ENCODE measurements at regions not wholly inside any gene's neighbourhood (a gene's known extent, or its start where the extent isn't known, plus 50 kb on each side); places are given as distances from the start of the nearest gene placed in this dataset.

- DNase-seq, result no peak
- H3K9me3 ChIP-seq (ENCODE audit: low read length), result no peaks in the 10 kb centered on the region
- no peaks in the 10 kb centered on the region for H3K4me1 Mint-ChIP-seq
- no peaks in the 10 kb centered on the region for H3K4me1 ChIP-seq (ENCODE audit: insufficient read depth, low read length)
- no peak overlapping the region for H3K4me3 Mint-ChIP-seq
- H3K27me3 Mint-ChIP-seq, result no peaks in the 10 kb centered on the region
- H3K27ac ChIP-seq (ENCODE audit: low read depth, low read length), result no peak overlapping the region
- no peaks in the 10 kb centered on the region for H3K36me3 Mint-ChIP-seq
- H3K4me3 ChIP-seq (ENCODE audit: low read length), result no peak overlapping the region
- H3K36me3 ChIP-seq (ENCODE audit: insufficient read depth, low read length), result no peaks in the 10 kb centered on the region
- ChIA-PET CTCF (interaction anchor here (0.7 kb wide), 1 partner anchor 23 kb away, joined by 4 read pairs; no protein-coding TSS in a partner anchor), POLR2A (no interaction called here)
- no peaks in the 10 kb centered on the region for H3K27me3 ChIP-seq (ENCODE audit: insufficient read depth, low read length, poor library complexity, severe bottlenecking)
- peaks cover 3 to 26% (median 5%) of the 10 kb centered on the region in 5 donors for H3K9me3 Mint-ChIP-seq
- no peak overlapping the region for H3K27ac Mint-ChIP-seq
Observed at GRCh38 chr18:65988386-65988785, 237.6 kb downstream of the CDH7 start.

DNA sequence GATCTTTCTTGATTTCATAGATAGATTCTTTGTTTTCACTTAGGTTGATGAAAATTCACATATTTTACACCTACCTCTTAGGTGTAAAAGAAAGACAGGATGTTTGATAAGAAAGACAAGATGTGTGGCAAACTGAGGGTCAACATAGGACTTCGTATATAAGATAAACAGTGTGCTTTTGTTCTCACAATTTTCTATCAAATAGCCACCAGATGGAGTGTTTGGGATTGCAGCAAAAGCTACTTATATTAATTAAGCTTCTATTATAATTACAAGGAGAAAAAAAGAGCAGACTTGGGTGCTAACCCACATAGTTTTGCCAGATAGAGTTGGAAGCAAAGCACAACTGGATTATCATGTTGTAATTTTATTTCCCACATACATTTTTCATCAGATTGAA lies 232.9 kb downstream of the CDH7 start:
- no peak overlapping the region for H3K4me3 Mint-ChIP-seq
- Histone ChIP-seq H3K36me3 (ENCODE audit: insufficient read depth, low read length) (no peaks in the 10 kb centered on the region), H3K27ac (ENCODE audit: low read depth, low read length) (no peak overlapping the region), H3K9me3 (ENCODE audit: low read length) (no peaks in the 10 kb centered on the region), H3K4me1 (ENCODE audit: insufficient read depth, low read length) (no peaks in the 10 kb centered on the region), H3K27me3 (ENCODE audit: insufficient read depth, low read length, poor library complexity, severe bottlenecking) (no peaks in the 10 kb centered on the region), H3K4me3 (ENCODE audit: low read length) (no peak overlapping the region)
- ChIA-PET POLR2A (no interaction called here), CTCF (no interaction called here)
- H3K4me1 Mint-ChIP-seq, result no peaks in the 10 kb centered on the region
- no peaks in the 10 kb centered on the region for H3K36me3 Mint-ChIP-seq
- DNase-seq, result no peak
- peaks cover 2 to 22% (median 9%) of the 10 kb centered on the region in 5 donors for H3K9me3 Mint-ChIP-seq
- H3K27me3 Mint-ChIP-seq, result no peaks in the 10 kb centered on the region
- no peak overlapping the region for H3K27ac Mint-ChIP-seq

DNA sequence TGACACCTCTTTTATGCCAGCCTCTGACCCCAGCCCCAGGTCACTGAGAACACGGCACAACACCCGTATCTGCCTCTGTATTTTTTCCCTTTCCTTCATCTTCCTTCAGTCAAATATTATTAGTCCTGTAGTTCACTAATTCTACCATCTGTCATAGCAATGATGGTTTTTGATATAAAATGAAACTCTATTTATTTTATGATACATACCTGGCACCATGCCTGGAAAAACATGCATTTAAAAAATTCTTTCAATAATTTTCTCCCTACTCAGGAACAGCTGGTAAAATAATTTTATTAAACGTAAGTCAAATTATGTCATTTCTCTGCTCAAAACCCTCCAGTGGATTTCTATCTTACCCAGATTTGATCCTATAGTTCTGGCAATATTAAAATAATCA lies 224.7 kb downstream of the CDH7 start:
- H3K36me3 Mint-ChIP-seq, result no peaks in the 10 kb centered on the region
- Histone ChIP-seq H3K4me1 (ENCODE audit: insufficient read depth, low read length) (no peaks in the 10 kb centered on the region), H3K27me3 (ENCODE audit: insufficient read depth, low read length, poor library complexity, severe bottlenecking) (no peaks in the 10 kb centered on the region), H3K27ac (ENCODE audit: low read depth, low read length) (no peak overlapping the region), H3K9me3 (ENCODE audit: low read length) (no peaks in the 10 kb centered on the region), H3K4me3 (ENCODE audit: low read length) (no peak overlapping the region), H3K36me3 (ENCODE audit: insufficient read depth, low read length) (no peaks in the 10 kb centered on the region)
- H3K4me1 Mint-ChIP-seq, result no peaks in the 10 kb centered on the region
- peaks cover 2 to 30% (median 6%) of the 10 kb centered on the region in 5 donors for H3K9me3 Mint-ChIP-seq
- no peak for DNase-seq
- H3K27me3 Mint-ChIP-seq, result no peaks in the 10 kb centered on the region
- no peak overlapping the region for H3K4me3 Mint-ChIP-seq
- ChIA-PET CTCF (no interaction called here), POLR2A (no interaction called here)
- peak overlapping the region in 1 of 8 donors; percentile 10 for H3K27ac Mint-ChIP-seq

- ChIA-PET CTCF (no interaction called here), POLR2A (no interaction called here)
- Mint-ChIP-seq H3K27me3 (no peaks in the 10 kb centered on the region), H3K36me3 (no peaks in the 10 kb centered on the region), H3K27ac (no peak overlapping the region), H3K4me3 (no peak overlapping the region), H3K4me1 (no peaks in the 10 kb centered on the region), H3K9me3 (peaks cover 2 to 30% (median 7%) of the 10 kb centered on the region in 5 donors)
- no peaks in the 10 kb centered on the region for H3K9me3 ChIP-seq (ENCODE audit: low read length)
- H3K27ac ChIP-seq (ENCODE audit: low read depth, low read length), result no peak overlapping the region
- H3K36me3 ChIP-seq (ENCODE audit: insufficient read depth, low read length), result no peaks in the 10 kb centered on the region
- H3K27me3 ChIP-seq (ENCODE audit: insufficient read depth, low read length, poor library complexity, severe bottlenecking), result no peaks in the 10 kb centered on the region
- no peak for DNase-seq
- no peaks in the 10 kb centered on the region for H3K4me1 ChIP-seq (ENCODE audit: insufficient read depth, low read length)
- H3K4me3 ChIP-seq (ENCODE audit: low read length), result no peak overlapping the region
Observed at GRCh38 chr18:65974758-65975157, 223.9 kb downstream of the CDH7 start.

- Mint-ChIP-seq H3K27ac (no peak overlapping the region), H3K4me1 (no peaks in the 10 kb centered on the region), H3K27me3 (no peaks in the 10 kb centered on the region), H3K9me3 (peaks cover under 1 to 8% (median 5%) of the 10 kb centered on the region in 5 donors), H3K4me3 (no peak overlapping the region), H3K36me3 (no peaks in the 10 kb centered on the region)
- ChIA-PET CTCF (no interaction called here), POLR2A (no interaction called here)
- no peak for DNase-seq
- H3K4me1 ChIP-seq (ENCODE audit: insufficient read depth, low read length), result no peaks in the 10 kb centered on the region
- no peaks in the 10 kb centered on the region for H3K36me3 ChIP-seq (ENCODE audit: insufficient read depth, low read length)
- H3K9me3 ChIP-seq (ENCODE audit: low read length), result no peaks in the 10 kb centered on the region
- H3K27me3 ChIP-seq (ENCODE audit: insufficient read depth, low read length, poor library complexity, severe bottlenecking), result no peaks in the 10 kb centered on the region
- no peak overlapping the region for H3K4me3 ChIP-seq (ENCODE audit: low read length)
- H3K27ac ChIP-seq (ENCODE audit: low read depth, low read length), result no peak overlapping the region
Observed at GRCh38 chr18:65968239-65969004, 217.6 kb downstream of the CDH7 start.

- H3K4me3 ChIP-seq (ENCODE audit: low read length), result no peak overlapping the region
- POLR2A ChIA-PET, result no interaction called here
- no peak overlapping the region for H3K4me3 Mint-ChIP-seq
- CTCF ChIA-PET, result no interaction called here
- no peaks in the 10 kb centered on the region for H3K36me3 Mint-ChIP-seq
- H3K27ac ChIP-seq (ENCODE audit: low read depth, low read length), result no peak overlapping the region
- no peaks in the 10 kb centered on the region for H3K36me3 ChIP-seq (ENCODE audit: insufficient read depth, low read length)
- peaks cover 4 to 28% (median 7%) of the 10 kb centered on the region in 5 donors for H3K9me3 Mint-ChIP-seq
- no peaks in the 10 kb centered on the region for H3K27me3 ChIP-seq (ENCODE audit: insufficient read depth, low read length, poor library complexity, severe bottlenecking)
- H3K27me3 Mint-ChIP-seq, result no peaks in the 10 kb centered on the region
- no peak overlapping the region for H3K27ac Mint-ChIP-seq
- no peaks in the 10 kb centered on the region for H3K4me1 ChIP-seq (ENCODE audit: insufficient read depth, low read length)
- H3K9me3 ChIP-seq (ENCODE audit: low read length), result no peaks in the 10 kb centered on the region
- no peaks in the 10 kb centered on the region for H3K4me1 Mint-ChIP-seq
- no peak for DNase-seq
Observed at GRCh38 chr18:65955747-65956146, 204.9 kb downstream of the CDH7 start.

- ChIA-PET CTCF (interaction anchor here (0.6 kb wide), 1 partner anchor 345 kb away, joined by 3 read pairs; no protein-coding TSS in a partner anchor), POLR2A (no interaction called here)
- no peak for DNase-seq
- no peaks in the 10 kb centered on the region for H3K9me3 ChIP-seq (ENCODE audit: low read length)
- H3K4me3 Mint-ChIP-seq, result no peak overlapping the region
- no peaks in the 10 kb centered on the region for H3K36me3 ChIP-seq (ENCODE audit: insufficient read depth, low read length)
- no peaks in the 10 kb centered on the region for H3K36me3 Mint-ChIP-seq
- H3K27me3 ChIP-seq (ENCODE audit: insufficient read depth, low read length, poor library complexity, severe bottlenecking), result no peaks in the 10 kb centered on the region
- H3K9me3 Mint-ChIP-seq, result peaks cover 4 to 17% (median 5%) of the 10 kb centered on the region in 5 donors
- no peaks in the 10 kb centered on the region for H3K27me3 Mint-ChIP-seq
- H3K27ac Mint-ChIP-seq, result no peak overlapping the region
- no peak overlapping the region for H3K4me3 ChIP-seq (ENCODE audit: low read length)
- no peaks in the 10 kb centered on the region for H3K4me1 Mint-ChIP-seq
- H3K4me1 ChIP-seq (ENCODE audit: insufficient read depth, low read length), result no peaks in the 10 kb centered on the region
- H3K27ac ChIP-seq (ENCODE audit: low read depth, low read length), result no peak overlapping the region
Observed at GRCh38 chr18:65954372-65954771, 203.6 kb downstream of the CDH7 start.

GRCh38 chr18:65946777-65947176 lies 196.0 kb downstream of the CDH7 start:
- Histone ChIP-seq H3K4me3 (ENCODE audit: low read length) (no peak overlapping the region), H3K36me3 (ENCODE audit: insufficient read depth, low read length) (no peaks in the 10 kb centered on the region), H3K27ac (ENCODE audit: low read depth, low read length) (no peak overlapping the region), H3K9me3 (ENCODE audit: low read length) (no peaks in the 10 kb centered on the region), H3K27me3 (ENCODE audit: insufficient read depth, low read length, poor library complexity, severe bottlenecking) (no peaks in the 10 kb centered on the region), H3K4me1 (ENCODE audit: insufficient read depth, low read length) (no peaks in the 10 kb centered on the region)
- Mint-ChIP-seq H3K4me3 (no peak overlapping the region), H3K27me3 (no peaks in the 10 kb centered on the region), H3K27ac (no peak overlapping the region), H3K4me1 (no peaks in the 10 kb centered on the region), H3K36me3 (no peaks in the 10 kb centered on the region), H3K9me3 (peaks cover 0 to 34% (median 4%) of the 10 kb centered on the region in 5 donors)
- ChIA-PET CTCF (no interaction called here), POLR2A (no interaction called here)
- no peak for DNase-seq
